Common myeloid progenitor, CD34-positive (primary cell): ENCODE measurements at regions not wholly inside any gene's neighbourhood (a gene's known extent, or its start where the extent isn't known, plus 50 kb on each side); places are given as distances from the start of the nearest gene placed in this dataset.

Experiments used
- CTCF ChIA-PET: fragments of 350-600 bp; sonication (Branson Sonifier 250); formaldehyde crosslinking; loops from one replicate; lab custom pipeline; 2021; ENCODE audit warnings: antibody characterized with exemption; lab: Charles Lee
- POLR2A ChIA-PET: fragments of 350-600 bp; sonication (Branson Sonifier 250); formaldehyde crosslinking; loops from one replicate; lab custom pipeline; 2021; ENCODE audit warnings: antibody characterized with exemption; lab: Charles Lee
- DNase-seq, 3 donors: peaks; one replicate each; pipeline versions ENCODE4 v3.0.0 to v3.0.0-alpha.2; 2013
- H3K27ac ChIP-seq, 2 experiments: 1 replicate in 1 of 2; 2 replicates in 1 of 2; pipeline ENCODE4 v1.7.0; 2013; ENCODE audit warnings: inconsistent platforms in 2 of 2, low read length in 2 of 2, mild to moderate bottlenecking in 2 of 2, low read depth in 1 of 2, moderate library complexity in 1 of 2; ENCODE audit not compliant: severe bottlenecking in 2 of 2, insufficient read depth in 1 of 2, poor library complexity in 1 of 2
- H3K27me3 ChIP-seq, 5 experiments: replicated peaks in 2 of 5; 1 replicate in 3 of 5; 2 replicates in 2 of 5; pipeline versions ENCODE4 v1.6.1 to v1.7.0; 2013; ENCODE audit warnings: low read length in 4 of 5, mild to moderate bottlenecking in 2 of 5, moderate library complexity in 2 of 5, inconsistent platforms in 1 of 5; ENCODE audit not compliant: insufficient read depth in 5 of 5, control insufficient read depth in 4 of 5
- H3K36me3 ChIP-seq, 4 experiments: 1 replicate in 2 of 4; 2 replicates in 2 of 4; pipeline versions ENCODE4 v1.6.1 to v1.7.0; 2013; ENCODE audit warnings: low read length in 3 of 4, control low read depth in 1 of 4, mild to moderate bottlenecking in 1 of 4; ENCODE audit not compliant: control insufficient read depth in 4 of 4, insufficient read depth in 4 of 4
- H3K4me1 ChIP-seq, 4 experiments: 1 replicate in 3 of 4; 2 replicates in 1 of 4; pipeline versions ENCODE4 v1.6.1 to v1.7.1; 2013; ENCODE audit warnings: low read length in 3 of 4, mild to moderate bottlenecking in 3 of 4, control low read depth in 1 of 4, inconsistent platforms in 1 of 4, moderate library complexity in 1 of 4; ENCODE audit not compliant: control insufficient read depth in 4 of 4, insufficient read depth in 4 of 4; ENCODE audit errors: control extremely low read depth in 1 of 4
- H3K4me3 ChIP-seq, 7 experiments: 1 replicate in 4 of 7; 2 replicates in 3 of 7; pipeline versions ENCODE4 v1.5.1 to v1.7.0; 2013; ENCODE audit warnings: mild to moderate bottlenecking in 7 of 7, low read length in 6 of 7, moderate library complexity in 6 of 7, inconsistent platforms in 2 of 7, low read depth in 2 of 7, control low read depth in 1 of 7; ENCODE audit not compliant: insufficient read depth in 4 of 7, control insufficient read depth in 1 of 7; ENCODE audit errors: extremely low read depth in 1 of 7
- H3K9me3 ChIP-seq, 5 experiments: 1 replicate in 4 of 5; 2 replicates in 1 of 5; pipeline versions ENCODE4 v1.6.1 to v1.7.1; 2013; ENCODE audit warnings: low read length in 4 of 5, mild to moderate bottlenecking in 2 of 5, inconsistent platforms in 1 of 5, low read depth in 1 of 5, moderate library complexity in 1 of 5; ENCODE audit not compliant: control insufficient read depth in 4 of 5, insufficient read depth in 2 of 5; ENCODE audit errors: control extremely low read depth in 1 of 5
- WGBS: methylation state at CpG from one replicate; pipeline ENCODE4 v1.1.5; 2013; ENCODE audit not compliant: insufficient coverage; 5-methylcytosine and 5-hydroxymethylcytosine counted together

- no peak overlapping the region for H3K4me3 ChIP-seq
- no peak for DNase-seq
- H3K27me3 ChIP-seq: no peaks in the 10 kb centered on the region
- no peak overlapping the region for H3K27ac ChIP-seq
- H3K9me3 ChIP-seq: no peaks in the 10 kb centered on the region
- POLR2A ChIA-PET: no interaction called here
- no peaks in the 10 kb centered on the region for H3K4me1 ChIP-seq
- CTCF ChIA-PET: no interaction called here
- no peaks in the 10 kb centered on the region for H3K36me3 ChIP-seq
Measured at GRCh38 chr9:118829334-118829733, 539.9 kb downstream of the BRINP1 start.

- ChIA-PET POLR2A (no interaction called here), CTCF (no interaction called here)
- no peak for DNase-seq
- no peak overlapping the region for H3K4me3 ChIP-seq
- no peaks in the 10 kb centered on the region for H3K9me3 ChIP-seq
- no peak overlapping the region for H3K27ac ChIP-seq
- WGBS: 80% methylated on average over 1 of the region's 5 CpGs
- H3K36me3 ChIP-seq: no peaks in the 10 kb centered on the region
- no peaks in the 10 kb centered on the region for H3K4me1 ChIP-seq
- H3K27me3 ChIP-seq: peaks cover 0 to 2% (median 0%) of the 10 kb centered on the region in 5 experiments
Measured at GRCh38 chr9:118832371-118832770, 536.9 kb downstream of the BRINP1 start.

- Histone ChIP-seq H3K27me3 (peaks cover 0 to 2% (median 0%) of the 10 kb centered on the region in 5 experiments), H3K36me3 (no peaks in the 10 kb centered on the region), H3K9me3 (no peaks in the 10 kb centered on the region), H3K4me1 (no peaks in the 10 kb centered on the region), H3K27ac (no peak overlapping the region), H3K4me3 (no peak overlapping the region)
- WGBS: 100% methylated on average over 1 of the region's 2 CpGs
- ChIA-PET CTCF (no interaction called here), POLR2A (no interaction called here)
- no peak for DNase-seq
Measured at GRCh38 chr9:118836891-118837290, 532.3 kb downstream of the BRINP1 start.

GRCh38 chr9:118871531-118871930, 497.7 kb downstream of the BRINP1 start:
- no peaks in the 10 kb centered on the region for H3K36me3 ChIP-seq
- no peak for DNase-seq
- no peaks in the 10 kb centered on the region for H3K9me3 ChIP-seq
- no peaks in the 10 kb centered on the region for H3K27me3 ChIP-seq
- no peak overlapping the region for H3K4me3 ChIP-seq
- no peaks in the 10 kb centered on the region for H3K4me1 ChIP-seq
- 100% methylated on average over 4 of the region's 6 CpGs for WGBS
- H3K27ac ChIP-seq: no peak overlapping the region
- ChIA-PET POLR2A (no interaction called here), CTCF (no interaction called here)

- Histone ChIP-seq H3K4me3 (no peak overlapping the region), H3K36me3 (no peaks in the 10 kb centered on the region), H3K9me3 (no peaks in the 10 kb centered on the region), H3K27ac (no peak overlapping the region), H3K27me3 (no peaks in the 10 kb centered on the region), H3K4me1 (no peaks in the 10 kb centered on the region)
- no peak for DNase-seq
- WGBS: 100% methylated on average over 1 of the region's 4 CpGs
- ChIA-PET CTCF (no interaction called here), POLR2A (no interaction called here)
Measured at GRCh38 chr9:118882684-118883083, 486.6 kb downstream of the BRINP1 start.

- Histone ChIP-seq H3K27ac (no peak overlapping the region), H3K9me3 (no peaks in the 10 kb centered on the region), H3K4me3 (no peak overlapping the region), H3K4me1 (no peaks in the 10 kb centered on the region), H3K27me3 (no peaks in the 10 kb centered on the region), H3K36me3 (no peaks in the 10 kb centered on the region)
- WGBS: no CpG with 5 or more reads among the region's 2 CpGs
- ChIA-PET POLR2A (no interaction called here), CTCF (no interaction called here)
- DNase-seq: no peak
Measured at GRCh38 chr9:118883411-118883810, 485.8 kb downstream of the BRINP1 start.

- 80% methylated on average over 5 of the region's 6 CpGs for WGBS
Measured at GRCh38 chr9:118891213-118891612, 478.0 kb downstream of the BRINP1 start.

More at GRCh38 chr9:118891213-118891612, 478.0 kb downstream of the BRINP1 start:
- POLR2A ChIA-PET: no interaction called here
- DNase-seq: no peak
- Histone ChIP-seq H3K27ac (no peak overlapping the region), H3K4me3 (no peak overlapping the region), H3K9me3 (no peaks in the 10 kb centered on the region), H3K4me1 (no peaks in the 10 kb centered on the region), H3K27me3 (no peaks in the 10 kb centered on the region), H3K36me3 (no peaks in the 10 kb centered on the region)
- CTCF ChIA-PET: no interaction called here
